ENCODE measurements at regions not wholly inside any gene's neighbourhood (a gene's known extent, or its start where the extent isn't known, plus 50 kb on each side); places are given as distances from the start of the nearest gene placed in this dataset.
A peak's percentile ranks its signal among the peaks of the same experiment; 100 is the strongest.

DNA sequence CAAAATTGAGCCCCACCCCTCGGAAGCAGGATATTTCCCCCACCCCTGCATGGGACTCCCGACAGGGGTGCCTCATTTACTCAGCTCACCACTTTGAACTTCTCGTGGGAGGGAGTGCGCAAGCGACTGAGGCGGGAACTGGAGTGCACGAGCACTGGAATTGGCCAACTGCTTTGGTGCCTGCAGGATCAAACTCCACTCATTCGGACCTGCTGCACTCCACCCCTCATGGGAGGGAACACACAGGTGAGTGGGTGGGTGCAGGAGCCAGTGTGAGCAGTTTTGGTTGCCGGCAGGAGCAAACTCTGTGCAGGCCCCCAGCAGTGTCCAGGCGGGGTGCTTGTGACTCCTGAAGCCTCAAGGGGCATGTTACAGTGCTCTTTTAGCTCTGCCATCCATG is 301.2 kb downstream of the TUSC1 start:
- no peak for DNase-seq
- Histone ChIP-seq H3K36me3 (no peaks in the 10 kb centered on the region), H3K4me1 (no peaks in the 10 kb centered on the region), H3K4me3 (no peak overlapping the region), H3K9me3 (no peaks in the 10 kb centered on the region), H3K27me3 (no peaks in the 10 kb centered on the region), H3K27ac (no peak overlapping the region)
- TF ChIP-seq, protein P1, sequence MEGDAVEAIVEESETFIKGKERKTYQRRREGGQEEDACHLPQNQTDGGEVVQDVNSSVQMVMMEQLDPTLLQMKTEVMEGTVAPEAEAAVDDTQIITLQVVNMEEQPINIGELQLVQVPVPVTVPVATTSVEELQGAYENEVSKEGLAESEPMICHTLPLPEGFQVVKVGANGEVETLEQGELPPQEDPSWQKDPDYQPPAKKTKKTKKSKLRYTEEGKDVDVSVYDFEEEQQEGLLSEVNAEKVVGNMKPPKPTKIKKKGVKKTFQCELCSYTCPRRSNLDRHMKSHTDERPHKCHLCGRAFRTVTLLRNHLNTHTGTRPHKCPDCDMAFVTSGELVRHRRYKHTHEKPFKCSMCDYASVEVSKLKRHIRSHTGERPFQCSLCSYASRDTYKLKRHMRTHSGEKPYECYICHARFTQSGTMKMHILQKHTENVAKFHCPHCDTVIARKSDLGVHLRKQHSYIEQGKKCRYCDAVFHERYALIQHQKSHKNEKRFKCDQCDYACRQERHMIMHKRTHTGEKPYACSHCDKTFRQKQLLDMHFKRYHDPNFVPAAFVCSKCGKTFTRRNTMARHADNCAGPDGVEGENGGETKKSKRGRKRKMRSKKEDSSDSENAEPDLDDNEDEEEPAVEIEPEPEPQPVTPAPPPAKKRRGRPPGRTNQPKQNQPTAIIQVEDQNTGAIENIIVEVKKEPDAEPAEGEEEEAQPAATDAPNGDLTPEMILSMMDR (IDR thresholded peaks at IDR 0.05) = no peak
- no peak for TF ChIP-seq POLR2A (IDR thresholded peaks at IDR 0.05)

DNA sequence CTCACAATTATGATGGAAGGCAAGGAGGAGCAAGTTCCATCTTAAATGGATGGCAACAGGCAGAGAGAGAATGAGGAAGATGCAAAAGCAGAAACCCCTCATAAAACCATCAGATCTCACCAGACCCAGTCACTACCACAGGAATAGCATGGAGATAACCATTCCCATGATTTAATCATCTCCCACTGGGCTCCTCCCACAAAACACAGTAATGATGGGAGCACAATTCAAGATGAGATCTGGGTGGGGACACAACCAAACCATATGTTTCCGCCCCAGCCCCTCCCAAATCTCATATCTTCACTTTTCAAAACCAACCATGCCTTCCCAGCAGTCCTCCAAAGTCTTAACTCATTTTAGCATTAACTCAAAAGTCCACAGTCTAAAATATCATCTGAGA is 304.0 kb downstream of the TUSC1 start:
- DNase-seq = no peak
- H3K27ac ChIP-seq = no peak overlapping the region
- H3K4me1 ChIP-seq = no peaks in the 10 kb centered on the region
- no peaks in the 10 kb centered on the region for H3K27me3 ChIP-seq
- H3K36me3 ChIP-seq = no peaks in the 10 kb centered on the region
- H3K9me3 ChIP-seq = no peaks in the 10 kb centered on the region
- H3K4me3 ChIP-seq = no peak overlapping the region
- no peak for TF ChIP-seq POLR2A (IDR thresholded peaks at IDR 0.05)
- TF ChIP-seq, protein P1 (IDR thresholded peaks at IDR 0.05) = no peak

DNA sequence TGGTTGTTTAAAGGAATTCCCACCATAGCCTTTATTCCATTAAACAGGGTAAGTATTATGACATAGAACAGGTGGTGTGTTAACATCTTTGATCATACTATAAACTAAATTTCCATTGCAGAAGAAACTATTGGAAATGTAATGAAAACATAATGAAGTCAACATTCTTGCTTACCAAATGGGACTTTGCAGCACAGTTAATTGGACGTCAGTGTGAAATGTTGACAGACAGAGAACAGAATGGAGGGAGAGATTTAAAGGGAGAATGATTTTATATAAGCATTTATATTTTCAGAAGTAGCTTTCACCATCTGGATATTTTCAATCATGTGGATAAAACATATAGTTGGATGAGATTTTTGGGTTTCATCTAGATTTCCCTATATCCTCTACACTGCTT is 311.3 kb downstream of the TUSC1 start:
- Histone ChIP-seq H3K27ac (no peak overlapping the region), H3K4me3 (no peak overlapping the region)
- TF ChIP-seq, protein P1 (IDR thresholded peaks at IDR 0.05) = no peak
- TF ChIP-seq POLR2A (IDR thresholded peaks at IDR 0.05) = no peak

DNA sequence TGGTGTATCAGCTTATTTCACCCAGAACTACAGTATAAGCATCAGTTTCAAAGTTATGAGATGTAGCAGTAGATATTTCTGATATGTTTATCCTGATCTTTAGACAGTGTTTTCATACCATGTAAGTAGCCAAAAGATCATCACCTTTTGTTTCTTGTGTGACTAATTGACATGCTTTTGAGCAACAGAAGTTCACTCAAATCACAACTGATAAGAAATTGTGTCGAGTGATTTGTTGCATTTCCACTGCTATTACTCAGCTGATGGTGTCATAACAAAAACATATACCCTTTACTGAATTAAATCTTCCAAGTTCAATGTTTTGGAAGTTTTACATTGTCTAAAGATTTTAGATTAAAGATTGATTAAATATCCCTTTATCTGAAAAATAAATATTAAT is 324.5 kb downstream of the TUSC1 start:
- TF ChIP-seq, protein P1 (IDR thresholded peaks at IDR 0.05) = no peak
- TF ChIP-seq POLR2A (IDR thresholded peaks at IDR 0.05) = no peak
- Histone ChIP-seq H3K4me3 (no peak overlapping the region), H3K27ac (no peak overlapping the region), H3K27me3 (no peaks in the 10 kb centered on the region), H3K36me3 (no peaks in the 10 kb centered on the region), H3K9me3 (peaks cover 0 to 8% (median 0%) of the 10 kb centered on the region in 4 donors), H3K4me1 (no peaks in the 10 kb centered on the region)
- no peak for DNase-seq

More for the DNA sequence above, 311.3 kb downstream of the TUSC1 start:
- no peak for DNase-seq
- Histone ChIP-seq H3K36me3 (no peaks in the 10 kb centered on the region), H3K4me1 (no peaks in the 10 kb centered on the region), H3K9me3 (no peaks in the 10 kb centered on the region), H3K27me3 (no peaks in the 10 kb centered on the region)

DNA sequence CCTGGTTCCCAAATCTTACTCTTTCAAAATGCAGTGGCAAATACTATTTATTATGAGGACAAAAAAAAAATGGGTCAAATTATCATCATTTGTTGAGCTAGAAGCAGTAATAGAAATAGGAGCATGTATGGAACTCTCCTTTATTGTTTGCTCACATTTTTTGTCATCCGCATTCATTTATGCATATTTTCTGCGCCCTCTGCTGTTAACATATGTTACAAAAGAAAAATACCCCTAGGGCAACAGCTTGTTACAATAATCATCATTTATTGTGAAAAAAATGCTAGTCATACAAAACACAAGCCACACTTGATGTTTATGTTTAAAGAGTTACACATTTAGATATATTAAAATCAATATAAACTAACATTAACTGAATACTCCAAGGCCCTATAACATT is 328.2 kb downstream of the TUSC1 start:
- H3K27me3 ChIP-seq = no peaks in the 10 kb centered on the region
- DNase-seq = no peak
- TF ChIP-seq, protein P1 (IDR thresholded peaks at IDR 0.05) = peak in 1 of 6 experiments; percentile 13
- no peak for TF ChIP-seq POLR2A (IDR thresholded peaks at IDR 0.05)

DNA sequence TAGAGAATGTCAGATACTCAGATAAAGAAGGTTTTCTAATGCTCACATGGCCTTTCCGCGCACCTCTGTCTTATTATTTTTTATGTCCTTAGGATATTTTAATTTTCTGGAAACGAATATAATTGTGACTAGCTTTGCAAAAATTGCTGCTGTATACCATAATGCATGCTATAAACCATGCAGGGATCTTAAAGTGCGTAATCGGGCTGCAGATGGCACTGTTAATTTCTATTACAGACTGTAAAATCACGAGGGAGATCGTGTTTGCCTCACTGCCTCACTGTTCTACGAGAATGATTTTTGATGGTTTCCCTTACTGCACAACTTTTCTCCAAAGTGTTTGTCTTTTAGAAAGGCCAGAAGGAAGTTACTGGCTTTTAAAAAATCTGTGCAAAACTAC is 356.1 kb downstream of the TUSC1 start:
- TF ChIP-seq, protein P1 (IDR thresholded peaks at IDR 0.05) = no peak
- no peak for TF ChIP-seq POLR2A (IDR thresholded peaks at IDR 0.05)
- no peaks in the 10 kb centered on the region for H3K36me3 ChIP-seq
- no peak overlapping the region for H3K27ac ChIP-seq
- no peaks in the 10 kb centered on the region for H3K27me3 ChIP-seq
- no peak overlapping the region for H3K4me3 ChIP-seq
- no peaks in the 10 kb centered on the region for H3K9me3 ChIP-seq
- no peaks in the 10 kb centered on the region for H3K4me1 ChIP-seq
- DNase-seq = no peak

More for the DNA sequence above, 328.2 kb downstream of the TUSC1 start:
- no peak overlapping the region for H3K27ac ChIP-seq
- H3K36me3 ChIP-seq = no peaks in the 10 kb centered on the region
- H3K9me3 ChIP-seq = no peaks in the 10 kb centered on the region
- H3K4me1 ChIP-seq = no peaks in the 10 kb centered on the region
- no peak overlapping the region for H3K4me3 ChIP-seq

Data from Peyer's patch (tissue), 4 donors.